NCI-H526 treated with DMSO at 0.1 percent for 48 hours (cell line): ENCODE measurements at regions not wholly inside any gene's neighbourhood (a gene's known extent, or its start where the extent isn't known, plus 50 kb on each side); places are given as distances from the start of the nearest gene placed in this dataset.
"Not testable (repeated sequence)": the region's sequence is repeated elsewhere in the genome, so short reads cannot be mapped to it uniquely, and the experiment has no call there.

Experiments
- DNase-seq: peaks from one replicate; lab custom pipeline; 2025; lab: John Stamatoyannopoulos, UW

DNA sequence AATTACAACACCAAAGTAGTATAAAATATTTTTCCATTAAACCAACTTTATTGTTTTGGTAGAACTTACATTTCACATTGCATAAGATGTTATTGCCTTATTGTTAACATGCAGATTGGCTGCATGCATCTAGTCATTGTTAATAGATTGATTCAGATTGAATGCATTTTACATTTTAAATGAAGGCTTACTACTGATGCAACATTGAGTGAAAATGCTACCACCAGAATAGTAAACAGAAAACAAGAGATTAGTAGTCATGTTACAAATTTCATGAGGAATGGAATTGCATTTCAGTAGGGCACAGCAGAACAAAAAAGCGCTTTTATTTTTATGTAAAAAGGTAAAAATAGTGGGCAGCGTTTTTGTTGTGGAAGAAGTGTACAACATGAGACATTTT, 298.3 kb downstream of the ARL4A start:
- no peak for DNase-seq

DNA sequence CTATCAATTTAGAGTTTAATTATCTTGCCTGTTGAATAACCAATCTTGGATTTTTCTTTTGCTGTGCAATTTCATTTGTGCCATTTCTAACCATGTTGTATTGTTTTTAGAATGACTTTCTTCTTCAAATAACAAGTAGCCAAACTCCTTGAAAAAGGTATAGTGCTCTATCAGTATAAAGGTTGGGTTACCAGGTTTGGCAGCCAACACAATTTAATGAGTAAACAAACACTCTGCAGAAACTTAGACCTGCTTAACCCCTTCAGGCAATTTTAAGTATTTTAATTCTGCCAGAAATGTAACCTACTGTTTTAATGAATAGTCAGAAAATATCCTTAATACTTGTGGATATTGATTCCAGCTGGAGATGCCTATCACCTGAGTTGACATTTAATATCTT, 299.8 kb downstream of the ARL4A start:
- DNase-seq = no peak

DNA sequence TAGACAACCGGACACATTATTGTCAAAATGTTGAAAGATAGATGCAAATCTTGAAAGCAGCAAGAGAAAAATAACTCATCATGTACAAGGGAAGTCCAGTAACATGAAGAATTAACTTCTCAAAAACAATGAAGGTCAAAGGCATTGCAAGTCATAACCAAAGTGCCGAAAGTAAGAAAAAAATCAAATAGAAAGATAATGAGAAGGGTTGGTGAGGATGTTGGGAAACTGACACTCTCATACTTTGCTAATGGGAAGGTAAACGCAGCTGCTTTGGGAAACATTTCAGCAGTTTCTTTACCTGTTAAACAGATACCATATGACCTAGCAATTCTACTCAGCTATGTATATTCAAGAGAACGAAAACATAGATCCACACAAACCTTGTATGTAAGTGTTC, 303.0 kb downstream of the ARL4A start:
- no peak for DNase-seq

- peak; percentile 32 for DNase-seq
These were observed 305.6 kb downstream of the ARL4A start for GRCh38 chr7:12993025-12993424.

- no peak for DNase-seq
These were observed 308.6 kb downstream of the ARL4A start for GRCh38 chr7:12995912-12996469.

GRCh38 chr7:13007331-13007730, 319.9 kb downstream of the ARL4A start:
- no peak for DNase-seq

GRCh38 chr7:13009517-13009916, 322.1 kb downstream of the ARL4A start:
- DNase-seq = no peak

DNA sequence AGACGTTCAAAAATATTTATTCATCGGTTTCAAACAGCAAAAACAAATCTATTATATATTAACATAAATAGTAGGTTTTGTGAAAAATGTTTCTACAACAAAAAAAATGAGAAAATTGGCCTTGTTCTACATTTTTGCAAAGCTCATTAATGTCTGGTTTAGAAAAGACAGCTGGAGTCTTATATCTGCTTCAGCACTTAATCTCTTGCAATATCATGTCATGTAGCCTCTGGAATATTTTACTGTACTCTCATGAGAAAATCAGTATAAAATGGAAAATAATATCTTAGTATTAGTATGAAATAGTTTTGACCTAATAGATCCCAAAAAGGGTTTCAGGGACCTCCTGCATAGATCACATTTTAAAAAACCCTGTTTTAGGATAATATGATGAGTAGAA, 326.6 kb downstream of the ARL4A start:
- DNase-seq = no peak

GRCh38 chr7:13016036-13016581, 328.7 kb downstream of the ARL4A start:
- no peak for DNase-seq

- DNase-seq = no peak
These were observed 329.3 kb downstream of the ARL4A start for GRCh38 chr7:13016592-13017332.

DNA sequence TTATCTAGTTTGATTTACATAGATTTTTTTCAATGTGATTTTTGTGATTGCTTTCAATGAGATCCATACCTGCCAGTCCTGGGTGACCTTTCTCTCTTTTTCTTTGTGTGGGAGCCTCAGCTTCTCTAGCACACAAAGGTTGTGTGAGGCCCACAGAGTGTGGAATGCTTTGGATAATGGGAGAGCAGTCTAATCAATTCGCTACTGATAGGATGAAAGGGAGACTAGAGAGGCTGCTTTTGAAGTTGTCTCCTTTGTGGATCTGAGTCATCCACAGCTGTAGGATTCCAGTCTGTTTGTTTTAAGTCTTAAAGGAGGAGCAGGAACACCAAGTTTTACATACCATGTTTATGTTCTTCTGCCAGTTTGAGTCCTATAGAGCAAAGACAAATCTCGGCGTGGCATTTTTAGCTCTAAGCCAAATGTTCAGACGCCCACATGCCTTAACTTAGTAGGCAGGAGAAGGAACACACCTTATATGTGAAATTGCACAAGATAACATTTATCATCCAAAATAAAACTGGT, 330.0 kb downstream of the ARL4A start:
- no peak for DNase-seq

- DNase-seq = no peak
These were observed 330.4 kb downstream of the ARL4A start for GRCh38 chr7:13017881-13018280.

- DNase-seq = no peak
These were observed 334.3 kb downstream of the ARL4A start for GRCh38 chr7:13021566-13022300.

GRCh38 chr7:13024121-13024674, 336.8 kb downstream of the ARL4A start:
- DNase-seq = no peak

GRCh38 chr7:13025043-13025442, 337.6 kb downstream of the ARL4A start:
- not testable (repeated sequence) for DNase-seq

DNA sequence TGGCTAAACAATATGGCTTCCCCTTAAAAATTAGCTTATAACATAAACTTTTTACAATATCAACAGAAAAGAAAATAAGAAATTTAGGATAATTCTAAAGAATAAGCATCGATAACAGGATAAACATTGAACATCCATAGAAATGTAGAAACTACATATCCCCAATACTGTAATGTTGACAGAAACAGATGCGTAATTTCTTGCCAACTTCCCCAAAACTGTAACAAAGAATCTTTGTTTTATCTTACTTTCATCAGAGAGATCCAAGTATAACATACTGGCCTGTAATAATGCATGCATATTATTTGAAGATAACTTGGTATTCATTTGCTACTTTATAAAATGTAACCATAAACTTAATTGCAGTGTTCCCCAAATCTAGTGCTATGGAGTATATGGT, 339.9 kb downstream of the ARL4A start:
- DNase-seq = no peak

GRCh38 chr7:13028036-13028824, 340.8 kb downstream of the ARL4A start:
- DNase-seq = no peak

GRCh38 chr7:13028825-13029099, 341.3 kb downstream of the ARL4A start:
- no peak for DNase-seq

GRCh38 chr7:13031468-13031867, 344.0 kb downstream of the ARL4A start:
- no peak for DNase-seq

DNA sequence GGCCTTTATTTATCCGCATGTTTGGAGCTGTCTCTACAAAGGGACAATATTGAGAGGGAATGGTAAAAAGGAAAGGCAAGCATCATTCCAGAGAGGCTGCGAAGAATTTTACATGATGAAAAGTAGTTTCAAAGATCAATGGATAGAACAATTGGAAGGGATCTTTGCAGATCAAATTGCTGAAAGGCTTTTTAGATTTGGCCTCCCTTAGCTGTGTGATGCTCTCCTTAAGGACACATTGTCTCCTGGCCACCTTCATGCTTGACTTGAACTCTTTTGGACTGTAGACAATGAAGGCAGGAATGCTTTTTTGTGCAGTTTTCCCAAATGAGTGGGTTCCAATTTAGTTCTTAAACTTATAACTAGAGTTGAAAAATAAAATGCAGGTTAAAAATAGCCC, 344.7 kb downstream of the ARL4A start:
- DNase-seq = no peak

GRCh38 chr7:13032576-13032975, 345.1 kb downstream of the ARL4A start:
- DNase-seq = no peak

GRCh38 chr7:13034693-13035092, 347.3 kb downstream of the ARL4A start:
- DNase-seq = no peak
